HG02973 (cell line): ENCODE measurements at regions not wholly inside any gene's neighbourhood (a gene's known extent, or its start where the extent isn't known, plus 50 kb on each side); places are given as distances from the start of the nearest gene placed in this dataset.

Experiments
- ATAC-seq: cut with Tn5 transposase; IDR thresholded peaks from one replicate; pipeline ENCODE4 v1.9.1; 2021; ENCODE audit warnings: moderate library complexity; ENCODE audit not compliant: unreplicated experiment

DNA sequence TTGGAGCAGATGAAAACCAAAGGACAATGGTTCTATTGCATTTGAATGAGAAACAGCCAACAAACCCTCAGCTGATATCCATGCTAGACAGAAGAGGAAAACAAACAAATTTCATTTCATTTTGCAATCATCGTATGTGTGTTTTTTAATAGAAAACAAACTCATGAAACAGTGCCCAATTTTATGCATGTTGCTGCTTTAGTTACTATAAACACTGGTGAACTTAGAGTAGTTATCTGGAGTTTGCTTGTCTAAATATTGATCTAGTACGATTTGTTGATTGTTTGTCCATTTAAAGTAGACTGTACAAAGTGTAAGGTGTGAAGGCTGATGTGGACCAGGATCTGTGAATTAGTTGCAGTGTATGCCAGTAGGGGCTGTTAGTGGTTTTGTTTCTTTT lies 166.6 kb downstream of the KITLG start:
- ATAC-seq = no peak

DNA sequence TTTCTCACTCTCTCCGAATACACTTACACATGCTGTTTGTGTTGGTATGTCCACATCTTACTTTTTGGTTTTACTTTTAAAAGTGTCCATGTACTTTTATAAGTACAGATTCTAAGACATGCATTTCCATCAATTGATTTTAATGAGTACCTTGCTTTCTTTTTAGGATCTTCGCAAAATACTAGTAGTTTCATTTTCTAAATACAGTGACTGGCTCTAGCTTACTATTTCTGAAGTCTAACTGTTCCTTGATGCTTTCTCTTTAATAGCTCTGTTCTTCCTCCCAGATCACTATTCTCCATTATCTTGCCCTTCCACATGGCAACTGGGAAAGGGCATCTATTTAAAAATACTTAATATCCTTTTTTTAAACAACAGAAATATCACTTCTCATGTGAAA lies 164.1 kb downstream of the KITLG start:
- no peak for ATAC-seq

DNA sequence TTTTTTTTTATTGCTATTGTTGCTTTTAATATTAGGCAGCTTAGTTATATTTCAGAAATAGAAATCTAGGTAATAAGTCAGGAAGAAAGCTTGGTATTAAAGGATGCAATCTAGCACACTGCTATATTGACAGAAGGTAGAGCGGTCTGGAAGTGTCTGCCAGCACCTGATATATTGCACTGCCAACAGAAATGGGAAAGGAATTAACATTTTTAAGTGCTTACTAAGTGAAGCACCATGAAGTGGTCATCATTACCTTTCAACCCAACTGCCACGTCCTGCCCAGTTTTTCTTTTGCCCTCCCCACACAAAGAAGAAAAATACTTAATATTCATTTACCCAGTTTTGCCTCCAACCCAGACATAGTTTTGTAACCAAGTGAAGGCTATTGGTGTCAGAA lies 163.5 kb downstream of the KITLG start:
- ATAC-seq = no peak

DNA sequence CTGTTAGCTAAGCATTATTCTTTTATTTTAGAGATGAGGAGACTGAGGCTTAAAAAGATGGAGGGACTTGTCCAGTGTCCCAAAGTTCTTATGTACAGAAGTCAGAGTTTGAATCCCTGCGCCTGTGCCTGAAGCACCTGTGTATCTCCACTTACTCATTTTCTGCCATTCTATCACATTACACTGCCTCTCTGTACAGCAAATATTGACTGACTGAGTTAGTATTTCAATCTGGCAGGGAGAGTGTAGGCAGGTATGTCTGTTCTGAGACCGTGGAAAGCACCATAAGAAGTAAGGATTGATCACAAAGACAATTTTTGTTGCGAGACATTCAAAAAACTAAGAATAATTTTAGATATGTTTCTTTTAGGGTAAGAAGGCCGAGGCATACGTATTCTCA lies 162.7 kb downstream of the KITLG start:
- no peak for ATAC-seq

DNA sequence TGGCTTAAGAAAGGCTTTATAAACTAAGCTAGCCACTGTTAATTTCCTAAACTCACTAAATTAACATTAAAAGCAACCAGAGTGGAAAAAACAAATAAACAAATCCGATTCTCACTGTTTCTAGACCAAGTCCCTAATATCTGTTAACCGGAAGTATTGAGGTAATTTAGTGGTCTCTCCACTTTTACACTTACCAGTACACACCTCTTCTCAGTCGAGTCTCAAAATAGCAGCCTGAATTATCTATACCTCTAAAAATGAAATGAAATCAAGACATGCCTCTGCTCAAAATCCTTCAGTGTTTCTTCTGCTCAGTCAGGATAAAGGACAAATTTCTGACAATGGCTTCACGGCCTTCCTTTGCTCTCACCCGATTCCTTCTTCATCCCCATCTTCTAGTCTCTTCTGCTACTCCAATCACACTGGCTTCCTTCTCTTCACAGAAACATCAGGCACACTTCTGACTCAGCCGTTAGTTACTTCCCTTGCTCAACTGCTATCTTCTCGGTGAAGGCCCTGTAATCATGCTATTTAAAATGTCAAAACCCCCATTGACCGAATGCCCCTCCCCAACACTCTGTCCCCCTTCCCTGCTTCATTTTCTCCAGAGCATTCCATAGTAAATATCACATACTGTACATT lies 161.3 kb downstream of the KITLG start:
- ATAC-seq = no peak

DNA sequence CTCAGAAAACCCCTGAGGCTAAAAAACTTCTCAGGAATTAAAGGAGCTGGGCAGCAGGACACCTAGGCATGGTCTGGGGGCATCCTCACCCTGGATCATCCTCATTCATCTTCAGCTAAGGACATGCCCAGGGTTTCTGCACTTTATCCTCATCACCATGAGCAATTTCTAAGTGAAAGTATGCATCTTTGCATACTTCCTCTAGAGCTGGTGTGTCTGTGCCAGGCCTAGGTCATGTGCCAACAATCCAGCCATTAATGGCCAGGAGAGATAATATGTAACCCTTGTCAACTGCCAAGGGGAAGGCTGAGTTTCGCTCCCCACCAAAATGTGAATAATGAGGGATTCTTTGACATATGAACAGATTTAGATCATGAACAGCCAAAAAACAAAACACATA lies 160.5 kb downstream of the KITLG start:
- no peak for ATAC-seq

DNA sequence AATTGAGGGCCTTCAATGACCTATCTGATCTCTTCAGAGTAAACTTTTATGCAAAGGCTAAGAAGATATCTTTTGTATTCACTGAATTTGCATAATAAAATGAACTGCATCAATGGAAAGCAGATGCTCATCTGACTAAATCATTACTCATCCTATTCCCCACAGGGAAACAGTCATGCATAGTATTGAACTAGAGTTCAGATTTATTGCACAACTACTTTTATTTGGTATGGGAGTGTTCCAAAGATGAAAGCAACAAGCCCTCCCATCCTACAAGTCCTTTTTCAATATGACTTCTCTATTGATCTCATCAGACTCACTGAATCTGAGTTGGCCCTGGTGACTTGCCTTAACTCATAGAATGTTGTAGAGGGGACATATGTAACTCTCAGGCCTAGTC lies 159.8 kb downstream of the KITLG start:
- ATAC-seq = no peak

DNA sequence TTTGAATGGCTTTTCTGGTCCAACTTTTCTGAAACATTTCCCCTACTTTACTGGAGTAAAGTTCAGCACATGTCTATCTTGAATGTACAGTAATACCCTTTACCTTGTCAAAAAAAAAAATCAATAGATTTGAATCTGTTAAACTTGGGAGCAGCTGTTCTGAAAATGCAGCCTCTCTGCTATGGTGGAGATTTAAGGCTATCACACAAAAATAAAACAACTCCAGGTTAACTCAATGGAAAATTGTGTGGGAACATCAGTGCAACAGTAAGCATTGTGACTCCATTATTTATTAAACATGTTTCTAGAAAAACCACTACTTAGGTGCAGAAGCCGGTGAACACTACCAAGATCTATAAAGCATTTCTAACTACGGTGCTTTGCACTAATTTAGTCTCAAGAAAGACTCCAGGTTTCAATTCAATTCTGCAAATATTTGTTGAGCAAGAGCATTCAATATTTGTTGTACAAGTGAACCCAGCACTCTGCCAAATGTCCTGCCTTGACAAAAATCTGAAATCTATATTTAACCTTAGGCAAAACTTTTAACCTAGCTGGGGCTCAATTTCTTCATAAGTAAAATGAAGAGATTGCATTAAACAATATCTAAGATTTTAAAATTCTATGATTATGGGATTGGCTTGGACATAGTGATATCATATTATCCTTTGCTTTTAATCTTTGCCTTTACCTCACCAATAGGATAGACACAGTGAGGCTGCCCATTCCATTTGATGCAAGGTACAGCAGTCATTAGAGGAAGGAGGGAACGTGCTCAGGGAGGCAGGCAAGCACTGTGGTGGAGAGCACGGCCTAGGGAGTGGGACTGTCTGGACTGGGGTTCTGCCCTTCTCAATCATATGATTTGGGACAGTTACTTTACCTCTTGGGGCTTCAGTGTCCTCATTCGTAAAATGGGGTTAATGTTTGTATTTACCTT lies 155.2 kb downstream of the KITLG start:
- no peak for ATAC-seq

DNA sequence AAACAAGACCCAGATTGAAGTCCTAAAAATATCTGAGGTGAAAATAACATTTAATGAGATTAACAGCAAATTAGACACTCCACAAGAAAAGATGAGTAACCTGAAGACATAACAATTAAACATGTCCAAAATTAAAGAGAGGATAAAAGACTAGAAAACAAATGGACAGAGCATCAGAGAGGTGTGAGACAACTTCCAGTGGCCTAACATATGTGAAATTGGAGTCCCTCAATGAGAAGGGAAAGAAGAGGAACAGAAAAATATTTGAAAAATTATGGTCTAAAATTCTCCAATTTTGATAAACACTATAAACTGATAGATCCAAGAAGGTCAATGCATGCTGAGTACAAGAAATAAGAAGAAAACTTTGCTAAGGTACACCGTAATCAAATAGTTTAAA lies 151.9 kb downstream of the KITLG start:
- no peak for ATAC-seq

DNA sequence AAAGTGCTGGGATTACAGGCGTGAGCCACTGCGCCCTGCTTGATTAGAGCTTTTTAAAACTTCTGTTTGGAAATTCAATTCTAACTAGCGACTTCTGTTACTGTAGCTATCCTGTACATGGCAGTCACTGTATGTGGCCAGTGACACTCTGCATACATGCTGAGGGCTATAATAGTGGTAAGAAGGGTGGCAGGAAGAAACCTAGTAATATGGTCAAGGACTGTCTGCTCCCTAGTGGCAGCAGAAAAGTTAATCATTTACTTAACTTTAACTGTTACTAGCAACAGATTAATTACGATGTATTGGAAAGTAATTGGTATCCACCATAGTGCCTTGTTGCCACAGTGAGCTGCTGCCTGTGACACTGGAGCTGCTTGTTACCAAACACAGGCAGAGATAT lies 149.0 kb downstream of the KITLG start:
- ATAC-seq = no peak

DNA sequence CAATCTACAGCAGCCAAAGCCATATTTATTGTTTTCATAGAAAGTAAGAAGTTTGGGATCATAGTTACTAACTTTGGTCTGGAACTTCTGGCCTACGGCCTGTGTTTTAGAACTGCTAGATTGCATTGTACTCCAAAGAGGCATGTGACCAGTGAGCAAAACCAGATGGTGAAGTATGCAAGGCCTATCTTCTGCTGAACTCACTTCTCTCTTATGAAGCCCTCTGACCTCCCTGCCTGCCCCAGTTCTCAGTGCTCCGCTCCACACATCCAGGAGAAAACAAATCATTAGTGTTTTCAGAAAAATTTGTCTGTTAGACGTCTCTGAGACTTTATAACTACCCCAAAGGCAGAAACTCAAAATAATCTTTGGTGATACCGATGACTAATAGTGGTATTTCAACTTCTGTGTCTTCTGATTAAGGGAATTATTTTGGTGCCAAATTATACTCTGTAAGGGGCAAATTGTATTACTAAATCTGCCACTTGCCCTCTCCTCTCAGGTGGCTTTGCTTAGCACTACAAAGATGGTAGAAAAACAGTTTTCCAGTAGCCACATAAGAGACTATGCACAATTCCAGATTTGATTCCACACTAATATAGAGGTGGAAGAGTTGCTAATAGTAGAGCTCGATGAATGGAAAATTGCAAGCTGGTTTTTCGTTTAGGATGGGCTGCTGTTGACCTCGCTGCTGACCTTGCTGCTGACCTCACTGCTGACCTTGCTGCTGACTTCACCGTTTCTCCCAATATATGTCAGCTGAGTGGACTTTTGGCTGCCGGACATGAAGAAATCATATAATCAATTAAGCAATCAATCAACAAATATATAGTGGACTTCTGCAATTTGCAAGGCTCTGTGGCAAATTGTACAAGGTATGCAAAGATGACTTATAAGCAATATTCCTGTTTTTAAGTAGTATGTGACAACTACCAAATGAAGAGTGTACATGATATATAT lies 147.5 kb downstream of the KITLG start:
- no peak for ATAC-seq

DNA sequence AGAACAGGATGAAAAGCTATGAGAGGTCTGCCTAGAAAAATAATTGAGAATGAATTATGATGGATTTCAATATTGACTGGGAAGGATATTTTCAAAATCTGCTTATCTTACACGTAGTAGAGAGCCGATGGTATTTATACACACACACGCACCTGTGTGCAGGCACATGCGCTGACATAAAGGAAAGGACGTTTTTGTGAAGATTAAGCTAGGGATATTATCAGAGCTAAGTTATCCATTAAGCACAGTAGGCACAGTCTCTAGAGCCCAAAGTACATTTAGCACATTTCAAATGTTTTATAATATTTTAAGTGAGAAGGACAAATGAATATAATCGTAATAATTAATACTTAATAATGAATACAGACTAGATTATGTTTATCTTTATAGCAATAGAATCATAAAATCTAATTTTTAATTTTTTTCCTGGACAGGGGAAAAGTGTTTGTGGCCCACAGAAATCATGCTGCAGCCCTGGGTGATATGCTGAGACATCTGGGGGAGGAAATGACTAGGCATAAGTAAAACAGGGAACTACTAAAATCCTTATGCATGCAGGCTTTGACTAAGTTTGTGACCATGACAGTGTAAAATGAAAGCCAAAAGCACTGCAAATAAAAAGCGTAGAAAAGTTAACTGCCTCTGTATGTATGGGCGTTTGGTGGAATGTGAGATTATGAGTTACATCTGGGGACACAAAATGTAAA lies 146.1 kb downstream of the KITLG start:
- ATAC-seq = peak; percentile 87

DNA sequence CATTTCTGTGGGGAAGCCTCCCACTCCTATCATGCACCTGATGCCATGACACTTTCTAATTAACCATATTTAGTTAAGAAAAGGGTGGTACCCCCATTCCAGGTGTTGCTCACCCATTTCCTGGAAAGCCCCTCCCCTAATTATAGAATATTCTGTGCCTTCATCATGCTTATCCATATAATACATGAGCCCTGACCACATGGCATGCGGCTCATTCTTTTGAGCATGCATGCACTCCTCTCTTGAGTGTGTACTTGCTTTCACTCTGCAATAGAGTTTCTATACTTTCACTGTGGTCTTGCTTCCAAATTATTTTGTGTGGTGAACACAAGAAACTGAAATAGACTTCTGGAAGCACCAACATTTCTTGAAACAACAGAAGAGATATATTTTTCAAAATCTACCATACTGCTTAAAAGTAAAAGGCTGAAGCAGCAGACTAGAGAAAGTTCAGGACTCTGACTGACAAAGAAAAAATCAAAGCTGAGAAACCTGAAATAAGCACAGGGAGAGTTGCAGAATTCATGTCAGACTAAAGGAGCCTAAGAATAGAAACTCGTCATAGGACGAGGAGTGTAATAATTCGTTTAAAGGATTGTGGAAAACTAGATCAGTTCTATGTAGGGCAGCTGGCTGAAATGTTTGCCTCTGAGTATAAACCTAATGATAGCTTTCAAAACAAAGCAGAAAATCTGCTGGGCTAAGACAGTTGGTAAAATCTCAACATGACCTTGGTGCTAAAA lies 144.8 kb downstream of the KITLG start:
- no peak for ATAC-seq

DNA sequence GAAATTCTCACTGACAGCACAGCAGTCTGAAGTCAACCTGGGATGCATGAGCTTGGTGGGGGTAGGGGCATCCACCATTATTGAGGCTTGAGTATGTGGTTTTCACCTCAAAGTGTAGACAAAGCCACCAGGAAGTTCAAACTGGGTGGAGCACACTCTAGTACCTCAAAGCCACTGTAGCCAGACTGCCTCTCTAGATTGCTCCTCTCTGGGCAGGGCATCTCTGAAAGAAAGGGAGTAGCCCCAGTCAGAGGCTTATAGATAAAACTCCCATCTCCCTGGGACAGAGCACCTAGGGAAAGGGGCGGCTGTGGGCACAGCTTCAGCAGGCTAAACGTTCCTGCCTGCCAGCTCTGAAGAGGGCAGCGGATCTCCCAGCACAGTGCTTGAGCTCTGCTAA lies 143.0 kb downstream of the KITLG start:
- no peak for ATAC-seq
